Hematopoietic multipotent progenitor cell treated with erythropoietin and hydrocortisone succinate and interleukin-3 and kit ligand, for 4 days (in vitro differentiated cells): ENCODE measurements at regions not wholly inside any gene's neighbourhood (a gene's known extent, or its start where the extent isn't known, plus 50 kb on each side); places are given as distances from the start of the nearest gene placed in this dataset.
"Not testable (repeated sequence)": the region's sequence is repeated elsewhere in the genome, so short reads cannot be mapped to it uniquely, and the experiment has no call there.

Experiments used
- DNase-seq: peaks from one replicate; pipeline ENCODE4 v3.0.0-alpha.2; 2015

DNA sequence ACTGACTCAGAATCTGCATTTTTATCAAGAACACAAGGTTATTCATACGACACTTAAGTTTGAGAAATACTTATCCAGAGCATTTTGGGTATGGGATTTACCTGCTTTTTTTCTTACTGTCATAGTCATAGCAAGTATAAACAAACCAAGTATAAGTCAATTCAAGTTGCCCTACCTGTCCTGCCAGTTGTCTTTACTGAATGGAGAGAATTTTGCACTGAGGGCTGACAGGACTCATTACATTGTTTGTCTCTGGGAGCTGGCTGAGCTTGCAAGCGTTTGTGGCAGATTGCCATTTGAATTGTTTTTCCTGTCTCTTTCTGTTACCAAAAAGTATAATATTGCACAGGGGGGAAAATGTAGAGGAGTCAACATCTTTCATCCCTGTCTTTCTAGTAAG is 278.9 kb upstream of the MAGEC2 start:
- no peak for DNase-seq

DNA sequence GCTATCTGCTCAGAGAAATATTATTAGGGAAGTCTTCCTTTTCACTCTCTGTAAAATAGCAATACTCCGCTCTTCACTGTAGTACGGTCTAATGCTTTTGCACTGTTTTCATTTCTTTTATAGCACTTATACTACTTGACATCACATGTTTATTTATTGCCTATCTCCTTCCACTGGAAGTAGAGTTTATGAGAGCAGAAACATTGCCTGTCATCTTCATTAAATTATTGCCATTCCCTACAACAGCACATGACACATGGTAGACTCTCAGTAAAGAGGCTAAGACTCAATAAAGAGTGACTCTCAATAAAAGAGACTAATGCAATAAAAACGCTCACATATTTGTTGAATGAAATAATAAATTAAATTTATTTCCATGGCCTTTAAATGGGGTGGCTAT is 241.3 kb upstream of the MAGEC2 start:
- DNase-seq: no peak

DNA sequence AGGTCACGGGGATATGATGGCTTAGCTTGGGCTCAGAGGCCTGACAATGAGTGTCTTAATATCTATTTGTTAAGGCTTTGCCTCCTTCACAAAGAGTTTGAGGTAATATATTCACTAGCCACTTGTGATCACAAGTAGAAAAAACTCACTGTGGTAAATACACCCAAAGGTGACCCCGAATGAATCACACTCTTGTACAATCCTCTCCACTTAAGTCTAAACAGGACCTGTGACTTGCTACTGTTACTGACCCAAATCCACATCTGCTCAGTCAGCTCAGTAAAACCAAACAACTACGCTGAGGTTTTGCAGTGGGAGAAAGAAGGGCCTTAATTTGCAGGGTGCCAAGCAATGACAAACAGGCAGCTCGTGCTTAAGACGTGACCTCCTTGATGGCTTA is 223.8 kb upstream of the MAGEC2 start:
- DNase-seq: no peak

DNA sequence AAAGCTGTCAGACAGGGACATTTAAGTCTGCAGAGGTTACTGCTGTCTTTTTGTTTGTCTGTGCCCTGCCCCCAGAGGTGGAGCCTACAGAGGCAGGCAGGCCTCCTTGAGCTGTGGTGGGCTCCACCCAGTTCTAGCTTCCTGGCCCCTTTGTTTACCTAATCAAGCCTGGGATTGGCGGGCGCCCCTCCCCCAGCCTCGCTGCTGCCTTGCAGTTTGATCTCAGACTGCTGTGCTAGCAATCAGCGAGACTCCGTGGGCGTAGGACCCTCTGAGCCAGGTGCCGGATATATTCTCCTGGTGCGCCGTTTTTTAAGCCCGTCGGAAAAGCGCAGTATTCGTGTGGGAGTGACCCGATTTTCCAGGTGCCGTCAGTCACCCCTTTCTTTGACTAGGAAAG is 185.9 kb upstream of the MAGEC2 start:
- not testable (repeated sequence) for DNase-seq

DNA sequence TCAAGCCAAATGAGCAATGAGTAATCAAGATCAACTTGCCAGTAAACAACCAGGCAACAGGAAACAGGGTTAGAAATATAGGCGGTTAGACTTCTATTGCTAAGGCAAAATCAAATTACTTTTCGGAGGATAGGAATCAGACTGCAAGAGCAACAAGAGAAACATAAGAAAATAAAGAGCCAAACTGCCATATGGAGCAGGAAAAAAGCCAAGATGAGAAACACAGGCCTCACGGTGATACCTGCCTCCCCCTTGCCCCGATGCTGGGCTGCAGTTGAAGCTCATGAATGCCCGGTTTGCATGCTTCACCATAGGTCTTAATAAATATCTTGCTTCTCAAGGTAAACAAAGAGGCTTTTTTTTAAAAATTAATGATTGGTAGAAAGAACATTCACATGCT is 158.4 kb upstream of the MAGEC2 start:
- DNase-seq: no peak

DNA sequence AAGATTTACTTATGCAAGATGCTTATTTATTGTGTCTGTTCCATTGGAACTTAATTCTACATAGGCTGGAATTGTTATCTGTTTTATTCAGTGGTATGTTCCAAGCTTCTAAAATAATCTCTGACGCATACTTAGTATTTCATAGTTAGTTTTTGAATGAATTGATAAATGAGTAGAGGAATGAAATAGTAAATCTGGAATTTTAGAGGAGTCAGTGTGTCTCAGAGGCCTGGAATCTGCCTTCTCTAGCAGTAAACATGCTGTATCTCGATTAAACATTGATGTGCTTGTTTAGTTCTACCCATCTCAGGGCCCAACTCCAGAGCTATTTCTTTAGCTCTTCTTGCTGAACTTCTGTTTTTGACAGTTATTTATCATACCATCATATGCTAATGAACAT is 154.2 kb upstream of the MAGEC2 start:
- no peak for DNase-seq

DNA sequence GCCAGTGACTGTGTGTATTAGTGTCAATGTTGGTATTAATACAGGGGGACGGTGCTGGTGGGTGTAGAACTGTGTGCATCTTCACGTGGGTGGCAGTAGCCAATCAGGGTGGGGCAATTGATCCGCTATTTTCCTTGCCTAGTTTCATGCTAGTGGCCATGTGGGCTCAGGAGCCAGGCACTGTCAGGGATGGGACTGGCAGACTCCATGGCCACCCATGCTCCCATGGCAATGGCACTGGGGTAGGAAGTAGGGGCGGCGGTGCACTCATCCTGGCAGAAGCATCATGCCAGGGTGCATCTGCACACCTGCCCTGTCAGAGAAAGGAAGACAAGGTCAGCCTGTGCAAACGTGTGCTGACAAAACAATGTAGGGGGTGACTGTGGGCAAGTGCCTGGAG is 122.1 kb upstream of the MAGEC2 start:
- no peak for DNase-seq

DNA sequence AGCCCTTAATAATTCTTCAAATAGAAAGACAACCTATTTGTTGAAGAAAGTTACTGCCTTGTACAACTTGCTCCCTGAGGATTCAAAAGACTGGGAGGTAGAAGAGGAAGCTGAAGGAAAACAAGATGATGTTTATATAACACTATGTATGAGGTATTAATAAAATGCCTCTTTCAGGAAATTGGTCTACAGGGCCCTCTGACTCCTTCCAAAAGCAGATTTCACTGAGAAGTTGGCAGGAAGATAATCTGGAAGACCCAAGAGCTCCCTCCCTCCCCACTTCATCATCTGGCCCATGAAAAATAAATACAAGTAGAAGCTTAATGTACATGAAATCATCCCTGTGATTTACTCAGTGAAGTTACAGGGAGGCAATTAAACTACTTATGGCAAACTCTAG is 107.5 kb upstream of the MAGEC2 start:
- DNase-seq: no peak

DNA sequence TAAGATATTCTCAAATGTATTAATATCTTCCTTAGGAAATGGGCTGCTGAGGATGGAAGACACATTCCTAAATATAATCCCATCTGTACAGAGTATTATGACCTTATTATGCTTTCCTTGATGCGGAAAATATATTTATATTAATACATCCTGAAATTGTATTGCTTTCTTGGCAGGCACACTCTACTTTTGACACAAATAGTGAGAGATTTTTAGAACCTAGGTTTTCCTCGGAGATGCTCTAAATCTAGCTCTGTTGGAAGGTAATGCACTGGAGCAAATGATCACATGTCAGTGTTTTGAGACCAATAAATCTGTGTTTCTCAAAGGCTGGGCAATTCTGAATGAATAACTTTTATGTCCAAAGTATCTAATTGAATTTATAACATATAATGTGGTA is 94.3 kb upstream of the MAGEC2 start:
- no peak for DNase-seq

DNA sequence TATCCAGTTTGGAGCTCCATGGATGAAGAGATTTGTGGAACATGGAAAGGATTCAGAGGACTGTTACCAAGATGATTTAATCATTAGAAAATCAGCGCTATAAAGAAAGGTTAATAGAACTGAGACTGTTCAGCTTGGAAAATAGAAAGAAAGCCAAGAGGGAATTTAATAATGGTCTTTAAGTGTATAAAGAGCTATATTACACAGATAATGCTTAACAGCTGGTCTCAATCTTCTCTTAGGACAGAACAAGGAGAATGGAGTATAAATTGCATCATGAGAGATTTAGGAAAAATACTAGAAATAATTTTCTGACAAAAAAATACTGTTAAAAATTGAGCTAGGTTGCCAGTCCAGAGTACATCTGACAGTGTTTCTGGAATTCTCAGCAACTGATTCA is 91.3 kb upstream of the MAGEC2 start:
- DNase-seq: no peak

DNA sequence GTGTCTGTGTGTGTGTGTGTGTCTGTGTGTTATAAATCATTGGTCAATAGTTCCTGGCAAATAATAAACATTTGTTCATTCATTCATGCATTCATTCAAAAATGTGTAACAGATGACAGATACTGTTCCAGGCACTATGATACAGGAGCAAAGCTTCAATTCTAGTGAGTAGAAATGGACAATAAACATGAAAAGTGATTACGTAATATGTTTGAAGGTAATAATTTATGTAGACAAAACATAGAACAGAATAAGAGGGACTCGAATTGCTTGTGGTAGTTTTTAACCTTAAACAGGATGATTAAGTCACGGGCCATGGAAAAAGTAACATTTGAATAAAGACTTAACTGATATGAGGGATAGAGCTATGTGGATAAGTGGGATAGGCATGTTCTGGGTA is 90.1 kb upstream of the MAGEC2 start:
- no peak for DNase-seq

DNA sequence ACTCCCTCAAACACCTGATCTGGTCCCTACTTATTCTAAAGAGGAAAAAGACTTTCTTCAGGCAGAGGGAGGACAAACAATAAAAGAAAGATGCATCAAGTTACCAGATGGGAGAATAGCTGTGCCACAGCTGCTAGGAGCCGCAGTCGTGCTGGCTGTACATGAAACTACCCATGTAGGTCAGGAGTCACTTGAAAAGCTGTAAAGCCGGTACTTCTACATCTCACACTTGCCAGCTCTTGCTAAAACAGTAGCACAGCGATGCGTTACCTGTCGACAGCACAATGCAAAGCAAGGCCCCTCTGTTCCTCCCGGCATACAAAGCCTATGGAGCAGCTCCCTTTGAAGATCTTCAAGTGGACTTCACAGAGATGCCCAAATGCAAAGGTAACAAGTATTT is 65.1 kb upstream of the MAGEC2 start:
- not testable (repeated sequence) for DNase-seq

DNA sequence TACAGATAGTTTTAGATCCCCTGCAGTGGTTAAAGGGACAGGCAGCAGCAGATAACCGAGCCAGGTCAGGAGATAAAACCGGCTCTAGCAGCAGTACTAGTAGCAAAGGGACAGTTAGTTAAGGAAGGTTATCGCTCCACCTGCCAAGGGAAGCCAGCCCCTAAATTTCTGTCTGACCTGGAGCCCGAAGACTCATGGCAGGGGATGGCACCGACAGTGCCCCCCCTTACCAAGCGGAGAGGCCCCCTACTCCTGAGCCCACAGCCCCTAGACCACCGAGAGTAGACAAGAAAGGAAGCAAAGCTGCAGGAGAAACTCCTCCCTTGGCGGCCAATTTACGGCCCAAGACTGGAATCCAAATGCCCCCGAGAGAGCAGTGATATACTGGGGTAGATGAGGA is 61.3 kb upstream of the MAGEC2 start:
- DNase-seq: no peak

DNA sequence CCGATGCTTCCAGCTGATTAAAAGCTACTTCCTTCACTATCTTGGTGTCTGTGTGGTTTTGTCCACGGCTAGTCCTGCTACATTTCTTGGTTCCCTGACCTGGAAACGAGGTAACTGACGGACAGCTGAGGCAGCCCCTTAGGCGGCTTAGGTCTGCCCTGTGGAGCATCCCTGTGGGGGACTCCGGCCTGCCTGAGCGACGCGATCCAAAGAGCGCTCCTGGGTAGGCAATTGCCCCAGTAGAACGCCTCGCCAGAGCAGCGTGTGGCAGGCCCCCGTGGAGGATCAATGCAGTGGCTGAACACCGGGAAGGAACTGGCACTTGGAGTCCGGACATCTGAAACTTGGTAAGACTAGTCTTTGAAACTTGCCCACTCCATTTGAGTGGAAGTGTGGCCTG is 60.5 kb upstream of the MAGEC2 start:
- DNase-seq: not testable (repeated sequence)

DNA sequence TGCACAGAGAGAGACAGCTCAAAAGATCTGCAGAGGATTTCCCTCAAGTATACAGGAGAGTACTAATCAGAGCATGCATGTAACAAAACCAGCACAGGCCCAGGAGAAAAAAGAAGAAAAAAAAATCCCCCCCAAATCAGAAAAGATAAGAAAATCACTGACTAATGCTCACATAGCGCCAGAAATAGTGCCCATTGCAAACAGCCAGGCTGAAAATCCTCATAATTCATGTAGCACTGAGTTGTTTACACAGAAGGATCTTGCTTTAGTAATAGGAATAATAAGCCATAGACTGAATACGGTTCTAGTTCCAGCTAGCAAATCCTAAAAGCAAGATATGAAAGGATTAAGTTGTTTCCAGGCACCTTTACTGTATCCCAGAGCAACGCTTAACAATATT is 51.8 kb upstream of the MAGEC2 start:
- DNase-seq: no peak
